ENCODE measurements at regions not wholly inside any gene's neighbourhood (a gene's known extent, or its start where the extent isn't known, plus 50 kb on each side); places are given as distances from the start of the nearest gene placed in this dataset.

- TF ChIP-seq, protein P1, sequence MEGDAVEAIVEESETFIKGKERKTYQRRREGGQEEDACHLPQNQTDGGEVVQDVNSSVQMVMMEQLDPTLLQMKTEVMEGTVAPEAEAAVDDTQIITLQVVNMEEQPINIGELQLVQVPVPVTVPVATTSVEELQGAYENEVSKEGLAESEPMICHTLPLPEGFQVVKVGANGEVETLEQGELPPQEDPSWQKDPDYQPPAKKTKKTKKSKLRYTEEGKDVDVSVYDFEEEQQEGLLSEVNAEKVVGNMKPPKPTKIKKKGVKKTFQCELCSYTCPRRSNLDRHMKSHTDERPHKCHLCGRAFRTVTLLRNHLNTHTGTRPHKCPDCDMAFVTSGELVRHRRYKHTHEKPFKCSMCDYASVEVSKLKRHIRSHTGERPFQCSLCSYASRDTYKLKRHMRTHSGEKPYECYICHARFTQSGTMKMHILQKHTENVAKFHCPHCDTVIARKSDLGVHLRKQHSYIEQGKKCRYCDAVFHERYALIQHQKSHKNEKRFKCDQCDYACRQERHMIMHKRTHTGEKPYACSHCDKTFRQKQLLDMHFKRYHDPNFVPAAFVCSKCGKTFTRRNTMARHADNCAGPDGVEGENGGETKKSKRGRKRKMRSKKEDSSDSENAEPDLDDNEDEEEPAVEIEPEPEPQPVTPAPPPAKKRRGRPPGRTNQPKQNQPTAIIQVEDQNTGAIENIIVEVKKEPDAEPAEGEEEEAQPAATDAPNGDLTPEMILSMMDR (IDR thresholded peaks at IDR 0.05; ENCODE audit: insufficient read depth, low read length), result no peak
- TF ChIP-seq GABPA (IDR thresholded peaks at IDR 0.05; ENCODE audit: low read depth) (no peak), POLR2AphosphoS5 (IDR thresholded peaks at IDR 0.05; ENCODE audit: low read depth) (no peak)
- TF ChIP-seq, protein P2, sequence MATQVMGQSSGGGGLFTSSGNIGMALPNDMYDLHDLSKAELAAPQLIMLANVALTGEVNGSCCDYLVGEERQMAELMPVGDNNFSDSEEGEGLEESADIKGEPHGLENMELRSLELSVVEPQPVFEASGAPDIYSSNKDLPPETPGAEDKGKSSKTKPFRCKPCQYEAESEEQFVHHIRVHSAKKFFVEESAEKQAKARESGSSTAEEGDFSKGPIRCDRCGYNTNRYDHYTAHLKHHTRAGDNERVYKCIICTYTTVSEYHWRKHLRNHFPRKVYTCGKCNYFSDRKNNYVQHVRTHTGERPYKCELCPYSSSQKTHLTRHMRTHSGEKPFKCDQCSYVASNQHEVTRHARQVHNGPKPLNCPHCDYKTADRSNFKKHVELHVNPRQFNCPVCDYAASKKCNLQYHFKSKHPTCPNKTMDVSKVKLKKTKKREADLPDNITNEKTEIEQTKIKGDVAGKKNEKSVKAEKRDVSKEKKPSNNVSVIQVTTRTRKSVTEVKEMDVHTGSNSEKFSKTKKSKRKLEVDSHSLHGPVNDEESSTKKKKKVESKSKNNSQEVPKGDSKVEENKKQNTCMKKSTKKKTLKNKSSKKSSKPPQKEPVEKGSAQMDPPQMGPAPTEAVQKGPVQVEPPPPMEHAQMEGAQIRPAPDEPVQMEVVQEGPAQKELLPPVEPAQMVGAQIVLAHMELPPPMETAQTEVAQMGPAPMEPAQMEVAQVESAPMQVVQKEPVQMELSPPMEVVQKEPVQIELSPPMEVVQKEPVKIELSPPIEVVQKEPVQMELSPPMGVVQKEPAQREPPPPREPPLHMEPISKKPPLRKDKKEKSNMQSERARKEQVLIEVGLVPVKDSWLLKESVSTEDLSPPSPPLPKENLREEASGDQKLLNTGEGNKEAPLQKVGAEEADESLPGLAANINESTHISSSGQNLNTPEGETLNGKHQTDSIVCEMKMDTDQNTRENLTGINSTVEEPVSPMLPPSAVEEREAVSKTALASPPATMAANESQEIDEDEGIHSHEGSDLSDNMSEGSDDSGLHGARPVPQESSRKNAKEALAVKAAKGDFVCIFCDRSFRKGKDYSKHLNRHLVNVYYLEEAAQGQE (IDR thresholded peaks at IDR 0.05; ENCODE audit: insufficient replicate concordance, low read depth), result no peak
Observed at GRCh38 chr5:89830691-89831090, 578.9 kb downstream of the CETN3 start.
